B cell (primary cell): ENCODE measurements at regions not wholly inside any gene's neighbourhood (a gene's known extent, or its start where the extent isn't known, plus 50 kb on each side); places are given as distances from the start of the nearest gene placed in this dataset.

Experiments
- ATAC-seq: fragments of 200-7000 bp; cut with Tn5 transposase; one replicate; pipeline ENCODE4 v1.10.0; 2021; ENCODE audit warnings: low read depth, mild to moderate bottlenecking, moderate number of reproducible peaks, moderate library complexity
- CTCF ChIA-PET: fragments of 350-600 bp; sonication (Branson Sonifier 250); formaldehyde crosslinking; loops from one replicate; lab custom pipeline; 2021; ENCODE audit warnings: antibody characterized with exemption, inconsistent platforms; lab: Charles Lee
- POLR2A ChIA-PET: fragments of 350-600 bp; sonication (Branson Sonifier 250); formaldehyde crosslinking; loops from one replicate; lab custom pipeline; 2021; ENCODE audit warnings: antibody characterized with exemption; lab: Charles Lee
- DNase-seq: peaks from one replicate; pipeline ENCODE4 v3.0.0; 2013
- H2AFZ ChIP-seq: 2 replicates; pipeline ENCODE4 v1.6.1; 2012; ENCODE audit warnings: mild to moderate bottlenecking, low read depth, low read length; ENCODE audit not compliant: insufficient read depth, poor library complexity, severe bottlenecking
- H3K27ac ChIP-seq, 2 donors: 1 replicate in 1 of 2; 2 replicates in 1 of 2; pipeline ENCODE4 v1.5.1; 2012 to 2013; ENCODE audit warnings: low read length in 2 of 2, mild to moderate bottlenecking in 2 of 2, moderate library complexity in 1 of 2
- H3K27me3 ChIP-seq, 4 experiments: fragments of 200-600 bp in 1 of 4; sonication (generic) in 1 of 4; replicated peaks in 1 of 4; 1 replicate in 2 of 4; 2 replicates in 2 of 4; pipeline versions ENCODE4 v1.6.1 to v1.7.0; 2013 to 2016; ENCODE audit warnings: low read length in 3 of 4, mild to moderate bottlenecking in 2 of 4, mixed read lengths in 1 of 4, moderate library complexity in 1 of 4; ENCODE audit not compliant: insufficient read depth in 4 of 4, control insufficient read depth in 3 of 4; ENCODE audit errors: control extremely low read depth in 1 of 4
- H3K36me3 ChIP-seq, 2 experiments: replicated peaks in 1 of 2; 1 replicate in 1 of 2; 2 replicates in 1 of 2; pipeline versions ENCODE4 v1.6.1 to v1.7.1; 2013; ENCODE audit warnings: low read length in 1 of 2; ENCODE audit not compliant: insufficient read depth in 2 of 2, control insufficient read depth in 1 of 2; ENCODE audit errors: control extremely low read depth in 1 of 2, extremely low read depth in 1 of 2
- H3K4me1 ChIP-seq, 2 donors: fragments of 200-600 bp in 1 of 2; sonication (generic) in 1 of 2; 1 replicate in 1 of 2; 2 replicates in 1 of 2; pipeline versions ENCODE4 v1.5.1 to v1.6.1; 2013 to 2017; ENCODE audit warnings: low read length in 2 of 2; ENCODE audit not compliant: control insufficient read depth in 2 of 2, insufficient read depth in 2 of 2
- H3K4me2 ChIP-seq: replicated peaks from 2 replicates; pipeline ENCODE3; 2012; ENCODE audit warnings: mild to moderate bottlenecking, low read depth, low read length; ENCODE audit not compliant: poor library complexity, severe bottlenecking
- H3K4me3 ChIP-seq, 5 experiments: fragments of 200-600 bp in 1 of 5; sonication (generic) in 1 of 5; 1 replicate in 3 of 5; 2 replicates in 2 of 5; pipeline versions ENCODE4 v1.5.1 to v1.7.0; 2011 to 2016; ENCODE audit warnings: low read length in 4 of 5, mild to moderate bottlenecking in 4 of 5, low read depth in 2 of 5, control low read depth in 1 of 5, moderate library complexity in 1 of 5; ENCODE audit not compliant: insufficient read depth in 1 of 5; ENCODE audit errors: control extremely low read depth in 1 of 5, extremely low read depth in 1 of 5
- H3K79me2 ChIP-seq: fragments of 200-600 bp; sonication (generic); one replicate; pipeline ENCODE4 v1.6.0; 2016; ENCODE audit warnings: low read length; ENCODE audit not compliant: control insufficient read depth, insufficient read depth
- H3K9ac ChIP-seq: fragments of 200-600 bp; sonication (generic); 2 replicates; pipeline ENCODE4 v1.6.1; 2017; ENCODE audit warnings: mild to moderate bottlenecking, low read length, moderate library complexity
- H3K9me3 ChIP-seq, 3 donors: one replicate each; pipeline versions ENCODE4 v1.6.1 to v1.7.1; 2013; ENCODE audit warnings: low read length in 2 of 3; ENCODE audit not compliant: control insufficient read depth in 2 of 3, insufficient read depth in 1 of 3; ENCODE audit errors: control extremely low read depth in 1 of 3
- H4K20me1 ChIP-seq: 2 replicates; pipeline ENCODE4 v1.6.0; 2012; ENCODE audit warnings: mild to moderate bottlenecking, low read length; ENCODE audit not compliant: insufficient read depth, control insufficient read depth, poor library complexity, severe bottlenecking
- H3K27ac Mint-ChIP-seq: one replicate; pipeline ENCODE4 v1.8.0; 2021; ENCODE audit warnings: mixed read lengths
- H3K27me3 Mint-ChIP-seq: one replicate; pipeline ENCODE4 v1.8.0; 2021; ENCODE audit warnings: mixed read lengths
- H3K4me1 Mint-ChIP-seq: one replicate; pipeline ENCODE4 v1.8.0; 2021; ENCODE audit warnings: mixed read lengths
- H3K4me3 Mint-ChIP-seq: one replicate; pipeline ENCODE4 v1.8.0; 2021; ENCODE audit warnings: mixed read lengths
- H3K9me3 Mint-ChIP-seq: one replicate; pipeline ENCODE4 v1.8.0; 2022; ENCODE audit warnings: mixed read lengths; ENCODE audit not compliant: insufficient read depth
- EZH2 ChIP-seq: IDR thresholded peaks from 2 replicates; pipeline ENCODE4 v1.6.1; 2012; ENCODE audit warnings: borderline replicate concordance, low read depth, mild to moderate bottlenecking, moderate library complexity, low read length; ENCODE audit not compliant: insufficient read depth, poor library complexity, severe bottlenecking
- WGBS: methylation state at CpG from one replicate; pipeline ENCODE4 v1.1.5; 2013; ENCODE audit warnings: missing lambda C conversion rate; ENCODE audit not compliant: insufficient coverage; 5-methylcytosine and 5-hydroxymethylcytosine counted together
- intact Hi-C: fragments of 100-400 bp; cut with micrococcal nuclease; formaldehyde crosslinking; loops from one replicate; pipeline ENCODE4 v1.10.0; 2022
- TF ChIP-seq, protein P1 (sequence below): fragments of 200-600 bp; IDR thresholded peaks from one replicate; pipeline ENCODE4 v1.8.0; 2022; ENCODE audit warnings: antibody characterized with exemption, mild to moderate bottlenecking

DNA sequence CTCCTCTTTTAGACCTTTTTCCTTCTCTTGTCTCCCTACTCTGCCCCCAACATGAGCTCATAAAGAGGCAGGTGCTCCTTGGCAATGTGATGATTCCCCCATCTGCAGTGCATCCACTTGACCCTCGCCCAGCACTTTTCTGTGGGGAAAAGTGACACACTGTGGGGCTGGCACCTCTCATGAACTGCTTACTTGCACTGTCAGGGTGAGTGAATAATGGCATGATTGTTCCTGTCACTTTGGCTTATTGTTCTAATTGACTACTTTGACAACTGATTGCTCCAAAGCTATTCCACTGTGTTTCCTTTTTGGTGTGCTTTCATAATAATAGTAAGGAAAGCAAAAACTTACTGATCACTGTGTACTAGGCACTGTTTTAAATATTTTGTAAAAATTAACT, 253.3 kb upstream of the SUCLG2 start:
- H3K9ac ChIP-seq, result no peak overlapping the region
- Mint-ChIP-seq H3K4me3 (no peak overlapping the region), H3K4me1 (no peaks in the 10 kb centered on the region), H3K9me3 (no peaks in the 10 kb centered on the region), H3K27me3 (peaks cover 5% of the 10 kb centered on the region), H3K27ac (no peak overlapping the region)
- CTCF ChIA-PET, result no interaction called here
- H3K79me2 ChIP-seq, result no peaks in the 10 kb centered on the region
- H3K4me2 ChIP-seq, result no peak overlapping the region
- no peak overlapping the region for H3K27ac ChIP-seq
- POLR2A ChIA-PET, result no interaction called here
- no peaks in the 10 kb centered on the region for H3K36me3 ChIP-seq
- H4K20me1 ChIP-seq, result no peaks in the 10 kb centered on the region
- no peaks in the 10 kb centered on the region for H3K4me1 ChIP-seq
- no peak overlapping the region for H3K4me3 ChIP-seq
- no peak overlapping the region for H2AFZ ChIP-seq
- no peak for TF ChIP-seq EZH2
- H3K27me3 ChIP-seq, result no peaks in the 10 kb centered on the region
- DNase-seq (no peak), ATAC-seq (no peak)
- intact Hi-C loops, result no loop called here
- H3K9me3 ChIP-seq, result no peaks in the 10 kb centered on the region
- 40% methylated on average over 1 of the region's 1 CpG for WGBS

- 33% methylated on average over 1 of the region's 4 CpGs for WGBS
These were observed 251.8 kb upstream of the SUCLG2 start for GRCh38 chr3:67906261-67906660.

More at GRCh38 chr3:67906261-67906660, 251.8 kb upstream of the SUCLG2 start:
- no peak overlapping the region for H3K4me3 Mint-ChIP-seq
- intact Hi-C loops, result no loop called here
- Histone ChIP-seq H3K36me3 (no peaks in the 10 kb centered on the region), H2AFZ (no peak overlapping the region), H3K27me3 (no peaks in the 10 kb centered on the region), H3K27ac (no peak overlapping the region), H4K20me1 (no peaks in the 10 kb centered on the region), H3K4me3 (no peak overlapping the region), H3K4me1 (no peaks in the 10 kb centered on the region), H3K9me3 (no peaks in the 10 kb centered on the region), H3K4me2 (no peak overlapping the region), H3K9ac (no peak overlapping the region), H3K79me2 (no peaks in the 10 kb centered on the region)
- ATAC-seq (no peak), DNase-seq (no peak)
- CTCF ChIA-PET, result no interaction called here
- no peaks in the 10 kb centered on the region for H3K4me1 Mint-ChIP-seq
- no peak overlapping the region for H3K27ac Mint-ChIP-seq
- H3K27me3 Mint-ChIP-seq, result peaks cover 5% of the 10 kb centered on the region
- no peak for TF ChIP-seq EZH2
- TF ChIP-seq, protein P1, sequence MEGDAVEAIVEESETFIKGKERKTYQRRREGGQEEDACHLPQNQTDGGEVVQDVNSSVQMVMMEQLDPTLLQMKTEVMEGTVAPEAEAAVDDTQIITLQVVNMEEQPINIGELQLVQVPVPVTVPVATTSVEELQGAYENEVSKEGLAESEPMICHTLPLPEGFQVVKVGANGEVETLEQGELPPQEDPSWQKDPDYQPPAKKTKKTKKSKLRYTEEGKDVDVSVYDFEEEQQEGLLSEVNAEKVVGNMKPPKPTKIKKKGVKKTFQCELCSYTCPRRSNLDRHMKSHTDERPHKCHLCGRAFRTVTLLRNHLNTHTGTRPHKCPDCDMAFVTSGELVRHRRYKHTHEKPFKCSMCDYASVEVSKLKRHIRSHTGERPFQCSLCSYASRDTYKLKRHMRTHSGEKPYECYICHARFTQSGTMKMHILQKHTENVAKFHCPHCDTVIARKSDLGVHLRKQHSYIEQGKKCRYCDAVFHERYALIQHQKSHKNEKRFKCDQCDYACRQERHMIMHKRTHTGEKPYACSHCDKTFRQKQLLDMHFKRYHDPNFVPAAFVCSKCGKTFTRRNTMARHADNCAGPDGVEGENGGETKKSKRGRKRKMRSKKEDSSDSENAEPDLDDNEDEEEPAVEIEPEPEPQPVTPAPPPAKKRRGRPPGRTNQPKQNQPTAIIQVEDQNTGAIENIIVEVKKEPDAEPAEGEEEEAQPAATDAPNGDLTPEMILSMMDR, result no peak
- POLR2A ChIA-PET, result no interaction called here
- H3K9me3 Mint-ChIP-seq, result no peaks in the 10 kb centered on the region
